A673 (cell line): ENCODE measurements at regions not wholly inside any gene's neighbourhood (a gene's known extent, or its start where the extent isn't known, plus 50 kb on each side); places are given as distances from the start of the nearest gene placed in this dataset.

Source experiments
- BruUV-seq: library from RNA; stranded (reverse); fragments of 400-500 nt; replicated peaks from 2 replicates; lab custom pipeline; 2021; lab: Mats Ljungman, UMichigan
- CTCF ChIA-PET: fragments of 300-600 bp; sonication (Branson Sonifier 250); formaldehyde crosslinking; loops from one replicate; lab custom pipeline; 2022; ENCODE audit warnings: antibody characterized with exemption; lab: Charles Lee
- POLR2A ChIA-PET: fragments of 300-600 bp; sonication (Branson Sonifier 250); formaldehyde crosslinking; loops from one replicate; lab custom pipeline; 2022; ENCODE audit warnings: antibody characterized with exemption; ENCODE audit not compliant: low non-redundant PET; lab: Charles Lee
- DNase-seq: peaks from one replicate; pipeline ENCODE4 v3.0.0-alpha.2; 2015; ENCODE audit warnings: low spot score
- H3K27ac ChIP-seq: fragments of 200-600 bp; sonication (generic); 2 replicates; pipeline ENCODE4 v1.5.1; 2016; ENCODE audit warnings: mixed run types, low read depth, mild to moderate bottlenecking, mixed read lengths, antibody characterized with exemption, low read length; ENCODE audit not compliant: poor library complexity, severe bottlenecking
- H3K27me3 ChIP-seq: fragments of 200-600 bp; sonication (generic); replicated peaks from 2 replicates; pipeline ENCODE4 v1.6.1; 2017; ENCODE audit warnings: mixed run types, low read depth, mild to moderate bottlenecking, mixed read lengths, antibody characterized with exemption, low read length; ENCODE audit not compliant: insufficient read depth, poor library complexity
- H3K36me3 ChIP-seq: fragments of 200-600 bp; sonication (generic); 2 replicates; pipeline ENCODE4 v1.6.1; 2016; ENCODE audit warnings: mixed run types, mild to moderate bottlenecking, mixed read lengths, antibody characterized with exemption, low read length; ENCODE audit not compliant: insufficient read depth, poor library complexity, severe bottlenecking
- H3K4me1 ChIP-seq: fragments of 200-600 bp; sonication (generic); 2 replicates; pipeline ENCODE4 v1.6.1; 2017; ENCODE audit warnings: mixed run types, mild to moderate bottlenecking, mixed read lengths, antibody characterized with exemption, low read length; ENCODE audit not compliant: insufficient read depth, poor library complexity, severe bottlenecking
- H3K4me3 ChIP-seq: fragments of 200-600 bp; sonication (generic); 2 replicates; pipeline ENCODE4 v1.5.1; 2016; ENCODE audit warnings: low read depth, mixed run types, mild to moderate bottlenecking, mixed read lengths, low read length; ENCODE audit not compliant: poor library complexity, severe bottlenecking
- H3K9me3 ChIP-seq: fragments of 200-600 bp; sonication (generic); 2 replicates; pipeline ENCODE4 v1.6.1; 2016; ENCODE audit warnings: mixed run types, low read depth, mild to moderate bottlenecking, mixed read lengths, antibody characterized with exemption, low read length; ENCODE audit not compliant: poor library complexity, severe bottlenecking
- EZH2 ChIP-seq: fragments of 200-600 bp; sonication (generic); IDR thresholded peaks from 2 replicates; pipeline ENCODE4 v1.6.1; 2017; ENCODE audit warnings: borderline replicate concordance, low read depth, mild to moderate bottlenecking, mixed read lengths, antibody characterized with exemption, low read length; ENCODE audit not compliant: poor library complexity, severe bottlenecking
- intact Hi-C: fragments of 100-400 bp; cut with micrococcal nuclease; formaldehyde crosslinking; loops from one replicate; pipeline ENCODE4 v1.10.0; 2022; ENCODE audit not compliant: unreplicated experiment
- TF ChIP-seq, protein P1 (sequence below): fragments of 300-800, 200-600 bp; sonication (generic); conservative IDR thresholded peaks from 2 replicates; pipeline ENCODE4 v1.5.1; 2017; ENCODE audit warnings: low read depth, mild to moderate bottlenecking, antibody characterized with exemption, low read length, moderate library complexity, mixed read lengths

DNA sequence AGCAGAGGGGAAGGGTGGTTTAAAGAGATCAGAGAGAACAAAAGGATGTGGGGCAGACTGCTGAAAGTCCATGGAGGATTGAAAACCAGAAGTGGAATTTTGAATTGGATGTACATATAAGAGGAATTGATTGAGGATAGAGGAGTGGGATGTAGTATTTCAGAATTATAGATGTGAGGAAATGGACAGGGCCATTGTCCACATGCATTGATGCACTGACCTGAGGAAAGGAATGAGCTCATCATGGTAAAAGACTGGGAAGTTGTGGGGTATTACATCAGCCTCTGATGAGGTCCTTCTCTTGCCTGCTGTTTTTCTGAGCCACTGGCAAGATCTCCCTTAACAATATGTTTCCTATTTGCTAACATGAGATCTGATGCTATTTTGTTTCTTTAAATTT is 365.7 kb upstream of the FANCL start:
- CTCF ChIA-PET = no interaction called here
- no peaks in the 10 kb centered on the region for H3K36me3 ChIP-seq
- no peak overlapping the region for H3K4me3 ChIP-seq
- peaks cover 3% of the 10 kb centered on the region for H3K27me3 ChIP-seq
- H3K9me3 ChIP-seq = no peaks in the 10 kb centered on the region
- no peak for DNase-seq
- H3K27ac ChIP-seq = no peak overlapping the region
- H3K4me1 ChIP-seq = no peaks in the 10 kb centered on the region
- intact Hi-C loops = loop anchor here (2.0 kb wide), 1 partner anchor 20 kb away; no protein-coding TSS in a partner anchor
- POLR2A ChIA-PET = no interaction called here
- BruUV-seq = no TSS peak
- TF ChIP-seq, protein P1, sequence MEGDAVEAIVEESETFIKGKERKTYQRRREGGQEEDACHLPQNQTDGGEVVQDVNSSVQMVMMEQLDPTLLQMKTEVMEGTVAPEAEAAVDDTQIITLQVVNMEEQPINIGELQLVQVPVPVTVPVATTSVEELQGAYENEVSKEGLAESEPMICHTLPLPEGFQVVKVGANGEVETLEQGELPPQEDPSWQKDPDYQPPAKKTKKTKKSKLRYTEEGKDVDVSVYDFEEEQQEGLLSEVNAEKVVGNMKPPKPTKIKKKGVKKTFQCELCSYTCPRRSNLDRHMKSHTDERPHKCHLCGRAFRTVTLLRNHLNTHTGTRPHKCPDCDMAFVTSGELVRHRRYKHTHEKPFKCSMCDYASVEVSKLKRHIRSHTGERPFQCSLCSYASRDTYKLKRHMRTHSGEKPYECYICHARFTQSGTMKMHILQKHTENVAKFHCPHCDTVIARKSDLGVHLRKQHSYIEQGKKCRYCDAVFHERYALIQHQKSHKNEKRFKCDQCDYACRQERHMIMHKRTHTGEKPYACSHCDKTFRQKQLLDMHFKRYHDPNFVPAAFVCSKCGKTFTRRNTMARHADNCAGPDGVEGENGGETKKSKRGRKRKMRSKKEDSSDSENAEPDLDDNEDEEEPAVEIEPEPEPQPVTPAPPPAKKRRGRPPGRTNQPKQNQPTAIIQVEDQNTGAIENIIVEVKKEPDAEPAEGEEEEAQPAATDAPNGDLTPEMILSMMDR = no peak
- no peak for TF ChIP-seq EZH2

DNA sequence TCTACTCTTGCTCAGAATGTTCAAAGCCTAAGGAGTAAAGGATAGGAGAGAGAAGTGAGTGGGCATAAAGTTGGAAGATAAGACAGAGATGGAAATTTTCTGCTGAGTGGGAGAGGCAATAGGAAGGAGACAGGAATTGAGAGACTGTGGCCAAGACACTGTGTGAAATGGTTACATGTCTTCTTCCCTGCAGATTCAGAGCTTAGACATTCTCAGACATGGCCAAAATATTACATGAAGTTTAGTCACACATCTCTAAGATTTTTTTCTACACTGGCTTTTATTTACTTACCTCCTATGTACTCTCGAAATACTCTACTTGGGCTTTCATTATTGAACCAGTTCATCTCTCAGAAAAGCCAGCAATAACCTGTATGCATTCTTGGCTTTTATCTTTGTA is 363.0 kb upstream of the FANCL start:
- intact Hi-C loops = no loop called here
- TF ChIP-seq, protein P1 = no peak
- no peak for TF ChIP-seq EZH2
- H3K4me1 ChIP-seq = no peaks in the 10 kb centered on the region
- no peak for DNase-seq
- H3K36me3 ChIP-seq = no peaks in the 10 kb centered on the region
- no peak overlapping the region for H3K27ac ChIP-seq
- no TSS peak for BruUV-seq
- ChIA-PET POLR2A (no interaction called here), CTCF (no interaction called here)
- no peaks in the 10 kb centered on the region for H3K9me3 ChIP-seq
- no peak overlapping the region for H3K4me3 ChIP-seq
- no peaks in the 10 kb centered on the region for H3K27me3 ChIP-seq

DNA sequence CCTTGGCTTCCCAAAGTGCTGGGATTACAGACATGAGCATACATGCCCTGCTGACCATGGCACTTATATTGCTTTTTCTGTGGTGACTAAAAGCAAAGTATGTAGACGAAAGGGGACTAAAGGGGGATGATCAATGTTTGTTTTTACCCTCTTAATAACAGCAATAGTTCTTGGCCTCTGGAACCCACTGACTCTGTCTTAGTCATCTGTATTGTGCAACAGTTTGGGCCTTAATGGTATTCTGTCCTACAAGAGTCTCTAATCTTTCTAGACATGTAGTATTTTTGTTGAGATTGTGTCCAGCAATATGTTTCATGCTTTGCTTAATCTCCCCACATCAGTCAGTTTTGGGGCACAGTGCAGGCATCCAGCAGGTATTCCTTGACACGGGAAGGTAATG is 359.9 kb upstream of the FANCL start:
- CTCF ChIA-PET = no interaction called here
- Histone ChIP-seq H3K36me3 (no peaks in the 10 kb centered on the region), H3K4me3 (no peak overlapping the region), H3K27ac (no peak overlapping the region), H3K27me3 (no peaks in the 10 kb centered on the region), H3K9me3 (no peaks in the 10 kb centered on the region), H3K4me1 (no peaks in the 10 kb centered on the region)
- TF ChIP-seq, protein P1 = no peak
- TF ChIP-seq EZH2 = no peak
- no TSS peak for BruUV-seq
- intact Hi-C loops = no loop called here
- DNase-seq = no peak
- POLR2A ChIA-PET = no interaction called here
